ENCODE measurements at regions not wholly inside any gene's neighbourhood (a gene's known extent, or its start where the extent isn't known, plus 50 kb on each side); places are given as distances from the start of the nearest gene placed in this dataset.

DNA sequence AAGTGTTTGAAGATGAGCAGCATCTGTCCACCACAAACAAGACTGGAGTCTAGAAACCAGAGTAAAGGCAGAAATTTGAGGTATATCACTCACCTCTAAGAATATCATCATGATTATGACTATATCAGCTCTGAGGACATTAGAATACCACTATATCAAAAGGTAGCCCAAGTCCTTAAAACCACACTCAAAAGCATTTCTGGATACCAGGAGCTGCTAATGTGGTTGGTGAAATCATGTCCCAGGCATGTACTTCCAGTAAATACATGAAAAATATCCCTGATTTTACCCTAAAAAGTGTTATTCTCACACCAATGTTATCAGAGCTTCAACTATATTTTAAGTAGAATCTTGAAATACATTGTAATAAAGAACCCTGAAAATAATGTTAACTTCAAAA, 136.3 kb upstream of the SMAD1 start:
- DNase-seq = no peak

DNA sequence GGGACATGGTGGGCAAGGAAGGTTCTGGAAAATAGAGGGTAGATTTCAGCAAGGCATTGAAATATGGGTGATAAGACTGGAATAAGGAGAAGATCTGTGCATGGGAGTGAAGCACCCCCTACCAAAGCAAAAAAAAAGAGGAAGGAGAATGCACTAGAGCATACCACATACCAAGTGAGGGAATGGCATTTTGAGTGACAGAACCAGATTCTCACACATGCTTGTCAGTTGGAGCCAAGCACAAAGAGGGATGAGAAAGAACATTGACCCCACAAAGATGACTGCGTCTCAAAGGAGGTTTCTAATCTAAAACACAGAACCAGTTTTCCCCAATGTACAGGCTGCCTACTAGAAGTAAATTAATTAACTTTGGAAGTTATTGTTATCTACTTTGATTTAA, 140.3 kb upstream of the SMAD1 start:
- no peak for DNase-seq

DNA sequence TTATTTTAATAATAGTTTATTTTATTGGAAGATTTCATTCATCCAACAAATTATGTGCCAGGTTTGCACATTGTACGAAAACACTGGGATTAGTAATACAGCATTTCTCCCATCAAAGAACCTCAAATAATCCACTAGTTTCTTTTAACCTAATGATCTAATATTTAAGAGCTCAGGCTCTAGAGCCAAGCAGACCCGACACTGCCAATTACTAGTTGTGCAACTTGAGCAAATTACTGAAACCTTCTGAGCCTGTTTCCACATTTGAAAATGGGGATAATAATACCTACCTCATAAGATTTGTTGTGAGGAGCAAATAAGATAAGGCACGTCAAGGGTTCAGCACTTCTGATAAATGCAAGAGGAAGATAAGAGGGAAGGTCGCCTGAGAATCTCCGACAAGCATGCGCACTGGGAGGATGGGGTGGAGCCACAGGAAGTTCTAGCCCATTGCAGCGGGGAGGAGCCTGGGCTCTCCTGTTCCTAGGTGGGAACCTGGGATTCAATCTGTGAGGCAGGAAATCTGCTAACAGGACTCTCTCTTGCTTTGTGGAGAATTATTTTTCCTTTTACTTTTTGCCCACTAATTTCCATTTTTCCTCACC, 141.5 kb upstream of the SMAD1 start:
- no peak for DNase-seq

DNA sequence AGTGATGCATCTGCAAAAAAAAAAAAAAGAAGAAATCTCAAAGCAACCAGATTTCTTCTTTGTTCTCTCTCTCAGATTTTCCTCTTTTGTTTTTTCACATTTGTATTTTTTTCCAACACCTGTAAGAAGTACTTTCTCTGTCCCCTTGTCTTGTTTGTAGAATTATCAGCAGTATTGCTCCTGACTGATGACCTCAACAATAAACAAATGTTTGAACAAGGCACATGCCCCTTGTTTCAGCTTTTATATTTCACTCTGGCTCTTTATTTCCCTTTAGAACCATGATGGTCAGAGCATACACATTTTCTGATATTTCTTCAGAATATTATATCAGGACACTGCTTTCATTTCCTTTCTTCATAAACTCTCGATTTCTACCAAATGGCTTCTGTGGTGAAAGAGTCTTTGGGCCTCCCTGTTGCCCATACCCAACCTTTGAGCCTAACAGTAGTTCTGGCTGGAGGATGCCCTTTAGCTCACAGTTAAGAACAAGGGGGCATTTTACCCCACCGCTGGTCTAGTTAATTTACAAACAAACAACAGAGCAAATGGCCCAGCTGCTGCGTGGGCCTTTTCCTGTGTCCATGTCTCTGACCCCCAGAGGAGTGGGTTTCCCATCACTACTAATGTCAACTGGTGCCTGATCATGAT, 142.5 kb upstream of the SMAD1 start:
- no peak for DNase-seq

DNA sequence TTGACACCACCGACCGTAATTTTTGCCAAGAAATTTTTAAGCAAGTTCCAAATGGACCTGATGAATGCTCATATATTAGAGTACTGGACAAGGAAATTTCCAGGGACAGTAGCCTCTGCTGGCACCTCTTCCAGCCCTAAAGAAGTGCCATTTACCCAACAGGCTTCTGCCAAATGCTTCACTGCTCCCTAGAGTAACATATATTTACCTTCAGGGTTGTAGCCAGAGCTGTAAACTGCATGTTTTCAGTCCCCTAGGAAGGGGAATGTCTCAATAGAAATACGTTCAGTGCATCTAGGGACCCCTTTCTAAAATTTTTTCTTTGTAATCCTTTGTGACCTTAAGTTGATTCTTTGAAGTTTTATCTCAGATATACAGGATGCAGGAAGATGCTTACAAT, 143.1 kb upstream of the SMAD1 start:
- DNase-seq = no peak

DNA sequence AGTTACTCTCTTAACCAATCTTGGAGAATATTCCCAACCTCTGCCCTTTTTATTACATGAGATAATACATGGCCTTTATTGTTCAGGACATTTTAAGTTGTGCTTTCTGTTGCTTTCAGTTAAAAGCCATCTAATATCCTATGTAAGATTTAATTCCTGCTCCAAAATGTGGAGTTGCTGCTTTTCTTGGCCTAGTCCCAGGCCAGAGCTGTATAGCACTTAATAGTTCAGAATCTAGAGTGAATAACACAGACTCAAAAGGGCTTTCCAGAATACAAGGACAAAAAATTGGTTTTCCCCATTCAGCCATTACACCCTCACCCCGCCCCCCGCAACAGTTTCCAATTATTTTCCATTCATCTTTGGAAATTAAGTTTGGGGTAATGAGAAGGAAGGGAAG, 144.3 kb upstream of the SMAD1 start:
- no peak for DNase-seq

DNA sequence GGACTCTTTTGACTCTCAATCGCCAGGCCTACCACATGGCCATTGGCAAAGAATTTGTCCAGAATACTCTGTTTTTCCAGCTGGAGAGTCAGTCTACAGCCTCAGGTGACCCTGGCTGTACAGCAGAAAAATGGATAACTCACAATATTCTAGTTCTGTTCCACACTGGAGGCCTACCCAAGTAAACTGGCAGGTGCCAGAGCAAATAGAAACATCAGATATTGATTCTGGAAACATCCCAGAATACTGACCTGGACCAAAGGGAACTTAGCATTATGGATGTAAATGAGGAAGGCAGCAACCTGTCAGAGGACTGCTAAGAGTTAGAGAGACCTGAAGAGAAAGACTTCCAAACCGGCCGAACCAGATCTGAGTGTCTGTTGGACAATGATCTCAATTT, 147.9 kb upstream of the SMAD1 start:
- no peak for DNase-seq

DNA sequence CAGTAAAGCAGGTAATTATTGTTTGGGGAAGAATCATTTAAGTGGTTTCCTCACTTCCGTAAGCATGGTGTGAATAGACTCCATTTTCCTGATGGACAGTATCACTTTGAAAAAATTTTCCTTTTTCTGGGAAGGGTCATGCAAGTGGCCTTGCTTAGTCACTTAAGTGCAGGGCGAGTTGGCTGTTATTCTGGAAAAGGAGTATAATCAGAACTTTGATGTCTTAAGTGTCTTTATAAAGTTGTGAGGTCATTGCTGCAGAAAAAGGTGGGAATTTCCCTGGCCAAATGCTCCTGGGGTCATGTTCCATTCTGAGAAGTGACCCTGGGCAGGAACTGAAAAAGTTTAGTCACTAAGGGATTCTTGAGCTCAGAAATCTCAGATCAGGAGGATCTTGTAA, 146.1 kb upstream of the OTUD4 start:
- no peak for DNase-seq

DNA sequence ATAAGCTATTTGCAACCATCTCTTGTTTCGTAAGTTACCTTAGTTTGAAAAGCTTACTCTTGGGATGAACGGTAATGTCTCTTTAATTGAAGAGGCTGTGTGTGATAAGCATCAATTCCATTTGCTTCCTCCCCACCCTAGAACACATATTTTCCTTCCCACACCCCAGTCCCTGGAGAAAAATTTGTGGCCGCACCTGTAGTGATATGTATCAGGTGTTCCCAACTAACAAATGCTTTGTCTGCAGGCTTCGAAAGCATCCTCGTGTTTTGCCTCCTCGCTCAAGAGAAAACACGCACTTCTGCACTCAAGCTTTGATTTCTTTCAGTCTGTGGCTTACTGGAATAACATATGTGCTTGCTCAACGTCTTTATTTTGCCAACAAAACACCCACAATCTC, 143.8 kb upstream of the OTUD4 start:
- no peak for DNase-seq

DNA sequence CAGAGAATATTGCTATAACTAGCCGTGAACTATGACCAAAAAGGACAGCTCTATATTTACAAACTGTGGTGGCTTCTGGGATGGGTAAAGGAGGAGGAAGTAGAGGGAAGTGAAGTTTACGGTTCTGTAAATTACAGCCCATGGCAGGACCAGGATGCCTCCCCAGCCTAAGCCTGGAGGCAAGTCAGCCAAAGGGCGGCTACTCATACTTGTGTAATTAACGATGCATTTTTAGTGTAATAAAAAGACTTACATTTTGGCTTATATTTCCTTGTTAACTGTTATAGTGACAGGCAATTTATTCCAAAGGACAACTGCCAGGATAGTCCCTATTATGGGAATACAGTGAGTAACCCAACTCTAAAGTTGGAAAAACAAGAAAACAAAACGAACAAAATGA, 139.9 kb upstream of the OTUD4 start:
- no peak for DNase-seq

DNA sequence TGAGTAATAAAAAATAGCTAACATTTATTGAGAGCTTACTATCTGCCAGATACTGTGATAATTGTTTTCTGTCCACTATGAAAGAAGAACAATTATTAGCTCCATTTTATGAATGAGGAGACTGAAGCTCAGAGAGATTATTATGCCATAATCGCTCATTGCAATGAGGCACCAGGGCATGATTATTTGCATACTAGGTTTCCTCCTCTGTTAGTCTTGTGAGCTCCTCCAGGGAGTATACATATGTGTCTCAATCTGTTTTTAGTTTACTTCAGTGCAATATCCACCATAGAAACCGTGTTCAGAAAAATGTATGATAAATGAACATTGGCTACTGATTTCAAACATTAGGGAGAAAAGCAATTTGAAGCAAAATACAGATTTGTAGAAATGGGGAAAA, 139.4 kb upstream of the OTUD4 start:
- DNase-seq = no peak

DNA sequence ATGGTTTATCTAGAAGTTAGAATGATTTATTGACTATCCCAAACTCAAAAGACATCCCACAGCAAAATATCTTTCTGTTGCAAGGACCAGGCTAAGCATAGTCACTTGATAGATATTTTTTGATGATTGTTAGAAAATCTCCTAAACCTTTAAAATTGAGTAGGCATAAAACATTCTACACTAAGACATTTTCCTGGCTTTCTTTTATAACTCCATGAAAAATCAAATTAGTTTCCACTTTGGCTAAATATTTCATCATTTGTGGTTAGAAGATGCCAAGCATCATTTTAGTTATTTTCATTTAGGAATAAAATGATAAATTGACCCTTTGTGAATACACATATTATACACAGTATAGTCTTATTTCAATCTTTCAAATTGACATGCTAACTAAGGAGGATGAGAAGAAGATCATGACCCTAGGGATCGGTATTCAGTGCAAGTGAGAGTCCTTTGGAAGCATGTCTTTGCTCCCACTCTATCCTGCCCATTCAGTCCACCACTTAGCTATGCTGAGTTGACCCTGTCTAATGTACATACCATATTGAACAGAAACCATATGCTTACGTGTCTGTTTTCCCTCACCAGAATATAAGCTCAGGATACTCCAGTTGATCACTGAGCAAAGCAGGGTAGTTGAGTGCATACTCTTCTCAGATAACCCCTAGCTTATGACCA, 136.6 kb upstream of the OTUD4 start:
- DNase-seq = no peak

DNA sequence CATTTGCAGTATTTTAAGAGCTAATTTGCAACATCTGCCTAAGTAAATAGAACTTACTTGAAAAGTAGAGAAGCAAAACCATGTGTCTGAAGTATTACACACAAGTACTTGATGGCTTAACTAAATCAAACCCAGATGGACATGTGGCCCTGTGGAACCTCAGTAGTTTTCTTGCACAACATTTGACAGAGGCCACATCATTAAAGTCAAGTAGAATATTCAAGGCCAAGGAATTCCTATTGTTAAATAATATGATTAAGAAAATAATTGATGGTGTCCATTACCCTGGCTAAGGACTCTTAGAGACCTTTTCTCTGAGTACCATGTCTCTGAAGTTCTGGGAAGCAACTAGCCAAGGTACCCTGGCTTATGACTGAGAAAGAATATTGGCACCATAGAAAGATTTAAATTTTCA, 135.4 kb upstream of the OTUD4 start:
- no peak for DNase-seq

DNA sequence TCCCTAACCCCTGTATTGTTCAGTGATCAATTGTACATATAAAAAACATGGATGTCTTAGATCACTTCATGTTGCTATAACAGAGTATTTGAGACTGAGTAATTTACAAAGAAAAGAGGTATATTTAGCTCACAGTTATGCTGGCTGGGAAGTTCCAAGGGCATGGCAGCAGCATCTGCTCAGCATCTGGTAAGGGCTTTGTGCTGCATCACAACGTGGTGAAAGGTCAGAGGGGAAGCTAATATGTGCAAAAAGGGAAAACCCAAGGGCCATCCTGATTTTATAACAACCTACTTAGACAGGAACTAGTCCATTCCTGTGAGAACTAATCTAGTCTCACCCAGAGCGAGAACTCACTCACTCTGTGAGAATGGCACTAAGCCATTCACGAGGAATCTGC, 128.2 kb upstream of the OTUD4 start:
- DNase-seq = no peak

DNA sequence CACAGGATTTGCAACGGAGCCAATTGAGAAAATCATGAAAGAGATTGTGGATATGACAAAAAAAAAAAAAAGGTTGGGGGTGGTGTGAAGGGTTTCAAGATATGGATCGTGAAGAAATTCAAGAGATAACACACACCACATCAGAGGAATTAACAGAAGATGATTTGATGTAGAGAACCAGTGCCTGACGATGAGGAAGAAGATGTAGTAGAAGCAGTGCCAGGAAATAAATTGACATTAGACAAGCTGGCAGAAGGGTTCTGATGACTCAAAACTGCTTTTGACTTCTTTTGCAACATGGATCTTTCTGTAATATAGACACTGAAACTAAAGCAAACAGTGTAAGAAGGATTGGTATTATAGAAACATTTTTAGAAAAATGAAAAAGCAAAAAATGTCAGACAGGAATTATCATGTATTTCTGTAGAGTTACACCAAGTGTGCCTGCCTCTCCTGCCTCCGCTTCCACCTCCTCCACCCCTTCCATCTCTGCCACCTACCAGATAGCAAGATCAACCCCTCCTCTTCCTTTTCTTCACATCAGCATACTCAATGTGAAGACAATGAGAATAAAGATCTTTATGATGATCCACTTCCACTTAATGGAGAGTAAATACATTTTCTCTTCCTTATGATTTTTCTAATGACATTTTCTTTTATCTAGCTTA, 127.5 kb upstream of the OTUD4 start:
- no peak for DNase-seq

DNA sequence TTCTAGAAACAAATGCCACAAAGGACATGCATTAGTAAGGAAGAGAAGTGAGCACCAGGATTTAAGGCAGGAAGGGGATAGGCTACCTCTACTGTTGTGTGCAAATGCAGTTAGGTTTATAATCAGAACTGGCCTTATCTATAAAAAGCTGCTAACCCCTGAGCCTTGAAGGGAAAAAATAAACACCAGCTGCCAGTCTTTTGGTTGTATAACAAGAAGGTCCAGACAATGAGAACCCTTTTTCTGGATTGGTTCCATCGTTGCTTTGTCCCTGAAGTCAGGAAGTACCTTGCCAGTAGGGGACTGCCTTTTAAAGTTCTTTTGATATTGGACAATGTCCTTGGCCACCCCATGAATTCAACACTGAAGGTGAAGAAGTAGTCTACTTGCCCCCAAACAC, 126.7 kb upstream of the OTUD4 start:
- DNase-seq = no peak

DNA sequence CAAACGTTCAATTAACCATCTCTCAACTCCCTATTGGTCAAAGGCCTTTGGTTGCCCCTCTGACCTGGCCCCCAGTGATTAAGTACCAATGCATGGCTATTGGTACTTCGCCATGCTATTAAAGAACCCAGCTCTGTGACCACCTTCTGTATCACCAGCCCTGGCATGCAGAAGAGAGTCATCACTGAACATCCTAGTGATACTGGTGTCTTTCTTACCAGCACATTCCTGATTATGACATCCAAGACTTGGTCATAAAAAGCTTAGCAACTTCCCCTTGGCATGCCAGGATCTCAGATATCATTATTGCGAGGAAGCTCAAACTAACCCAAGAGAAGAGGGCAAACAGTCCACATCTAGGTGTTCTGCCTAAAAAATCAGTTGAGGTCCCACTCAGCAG, 122.3 kb upstream of the OTUD4 start:
- no peak for DNase-seq

DNA sequence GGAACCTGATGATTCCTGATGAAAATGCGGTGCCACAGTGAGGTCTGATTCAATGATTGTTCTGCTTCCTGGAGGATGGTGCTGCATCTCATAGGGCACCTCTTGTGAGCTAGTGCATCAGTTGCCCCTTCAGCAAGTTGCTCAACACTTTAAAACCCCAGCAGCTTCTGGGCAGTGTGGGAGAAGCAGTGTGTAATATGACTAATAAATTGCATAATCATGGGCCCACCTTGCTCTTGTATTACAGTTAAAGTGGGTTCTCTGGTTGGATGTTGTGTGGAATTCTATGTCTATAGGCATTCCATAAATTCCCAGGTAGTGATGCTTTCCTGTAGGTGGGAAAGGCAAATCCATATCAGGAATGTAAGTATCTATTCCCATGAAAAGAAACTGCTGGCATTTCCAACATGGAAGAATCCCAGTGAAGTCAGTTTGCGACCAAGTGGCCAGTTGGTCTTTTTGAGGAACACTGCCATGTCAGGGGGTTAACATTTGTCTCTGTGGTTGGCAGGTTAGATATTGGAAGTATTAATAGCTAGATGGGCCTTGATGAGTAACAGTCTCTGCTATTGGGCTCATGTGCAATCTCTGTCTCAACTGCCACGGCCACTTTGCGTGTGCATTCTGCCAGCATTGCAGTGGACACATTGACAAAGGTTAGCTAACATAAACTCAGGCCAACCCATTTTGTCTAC, 121.1 kb upstream of the OTUD4 start:
- no peak for DNase-seq

DNA sequence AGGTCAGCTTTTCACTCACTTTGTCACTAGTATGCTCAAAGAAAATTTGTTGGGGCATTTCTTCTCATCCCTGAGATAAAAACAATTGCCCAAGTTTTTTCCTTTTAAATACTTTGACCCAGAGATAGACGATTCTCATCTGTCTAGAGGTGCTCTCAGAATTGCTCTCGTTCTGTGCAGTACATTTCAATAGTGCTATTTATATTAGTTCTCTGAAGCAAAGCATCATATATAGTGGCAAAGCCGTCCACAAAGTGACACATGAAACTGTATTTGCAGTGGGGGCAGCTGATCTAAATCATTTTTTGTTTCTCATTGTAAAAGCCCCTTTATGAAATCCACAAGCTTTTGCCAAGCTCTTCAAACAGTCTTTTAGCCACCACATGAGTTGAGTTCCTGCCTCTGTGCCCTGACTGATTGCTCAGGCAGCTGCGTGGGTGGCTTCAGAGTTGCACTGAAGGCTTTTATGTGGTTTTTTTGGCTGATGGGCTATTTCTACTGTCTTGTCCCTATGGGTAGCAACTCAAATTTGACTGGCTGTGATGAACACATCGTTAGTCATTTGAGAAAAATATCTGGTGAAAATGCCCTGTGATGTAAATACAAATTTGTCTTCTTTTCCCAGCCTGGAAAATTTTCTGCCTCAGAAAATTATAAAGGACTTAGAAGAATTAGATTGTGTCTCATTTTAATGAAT, 119.1 kb upstream of the OTUD4 start:
- peak; percentile 67 to 71 for DNase-seq

DNA sequence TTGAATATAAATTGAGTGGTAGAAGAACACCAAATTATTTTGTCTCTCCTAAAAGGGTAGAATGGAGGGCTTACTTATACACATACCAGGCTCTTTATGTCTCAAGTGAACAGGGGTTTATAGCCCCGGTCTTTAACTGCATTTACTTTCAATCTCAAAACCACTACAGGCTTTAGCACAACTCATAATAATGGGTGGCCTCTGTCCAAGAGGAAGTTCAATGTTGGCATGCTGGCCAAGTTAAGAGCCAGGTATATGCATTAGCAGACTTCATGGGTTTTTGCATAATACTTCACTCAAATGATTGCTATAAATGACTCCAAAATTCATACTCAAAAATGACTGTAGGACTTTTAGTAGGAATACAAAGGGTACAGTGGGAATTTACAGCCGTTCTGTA, 118.5 kb upstream of the OTUD4 start:
- DNase-seq = no peak

DNA sequence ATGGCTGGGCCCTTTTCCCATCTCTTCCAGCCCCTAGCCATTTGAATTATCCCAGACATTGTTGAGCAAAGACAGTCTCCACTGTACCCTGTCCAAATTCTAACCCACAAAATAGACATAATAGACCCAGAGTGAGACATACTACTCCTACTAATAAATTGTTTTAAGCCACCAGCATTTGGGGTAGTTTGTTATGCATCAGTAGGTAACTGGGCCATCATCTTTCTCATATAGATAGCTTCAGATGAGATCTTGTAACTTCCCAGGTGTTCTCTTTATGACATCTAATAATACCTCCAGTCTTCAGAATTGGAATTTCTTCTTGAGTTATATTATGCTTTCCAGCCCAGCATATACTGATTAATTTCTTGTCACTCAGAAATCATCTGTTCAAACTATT, 117.2 kb upstream of the OTUD4 start:
- DNase-seq = no peak

DNA sequence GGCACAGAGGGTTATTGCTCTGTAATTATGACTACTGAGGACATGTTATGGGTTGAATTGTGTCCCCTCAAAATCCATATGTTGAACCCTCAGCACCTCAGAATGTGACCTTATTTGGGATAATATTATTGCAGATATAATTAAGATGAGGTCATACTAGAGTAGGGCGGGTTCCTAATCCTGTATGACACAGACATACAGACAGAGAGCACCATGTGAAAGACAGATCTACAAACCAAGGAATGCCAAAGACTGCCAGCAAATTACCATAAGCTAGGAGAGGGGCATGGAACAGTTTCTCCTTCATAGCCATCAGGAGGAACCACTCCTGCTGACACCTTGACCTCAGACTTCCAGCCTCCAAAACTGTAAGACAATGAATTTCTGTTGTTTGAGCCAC, 115.2 kb upstream of the OTUD4 start:
- no peak for DNase-seq

DNA sequence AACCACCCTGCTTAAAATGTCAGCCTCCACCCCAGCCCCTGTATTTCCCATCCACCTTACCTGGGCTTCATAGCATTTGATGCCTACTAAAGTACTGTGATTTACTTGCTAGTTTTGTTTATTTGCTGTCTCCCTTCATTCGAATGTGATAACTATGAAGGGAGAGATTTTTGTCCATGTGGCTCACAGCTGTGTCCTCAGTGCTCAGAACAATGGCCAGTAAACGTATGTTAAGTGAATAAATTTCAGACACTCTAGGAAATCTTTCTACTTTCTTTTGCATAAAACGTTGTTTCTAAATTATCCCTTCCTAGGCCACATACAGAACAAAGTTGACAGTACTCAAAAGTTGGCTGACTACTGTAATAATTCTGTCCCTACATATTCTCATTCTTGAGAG, 114.7 kb upstream of the OTUD4 start:
- DNase-seq = no peak
